ENCODE measurements at regions not wholly inside any gene's neighbourhood (a gene's known extent, or its start where the extent isn't known, plus 50 kb on each side); places are given as distances from the start of the nearest gene placed in this dataset.

DNA sequence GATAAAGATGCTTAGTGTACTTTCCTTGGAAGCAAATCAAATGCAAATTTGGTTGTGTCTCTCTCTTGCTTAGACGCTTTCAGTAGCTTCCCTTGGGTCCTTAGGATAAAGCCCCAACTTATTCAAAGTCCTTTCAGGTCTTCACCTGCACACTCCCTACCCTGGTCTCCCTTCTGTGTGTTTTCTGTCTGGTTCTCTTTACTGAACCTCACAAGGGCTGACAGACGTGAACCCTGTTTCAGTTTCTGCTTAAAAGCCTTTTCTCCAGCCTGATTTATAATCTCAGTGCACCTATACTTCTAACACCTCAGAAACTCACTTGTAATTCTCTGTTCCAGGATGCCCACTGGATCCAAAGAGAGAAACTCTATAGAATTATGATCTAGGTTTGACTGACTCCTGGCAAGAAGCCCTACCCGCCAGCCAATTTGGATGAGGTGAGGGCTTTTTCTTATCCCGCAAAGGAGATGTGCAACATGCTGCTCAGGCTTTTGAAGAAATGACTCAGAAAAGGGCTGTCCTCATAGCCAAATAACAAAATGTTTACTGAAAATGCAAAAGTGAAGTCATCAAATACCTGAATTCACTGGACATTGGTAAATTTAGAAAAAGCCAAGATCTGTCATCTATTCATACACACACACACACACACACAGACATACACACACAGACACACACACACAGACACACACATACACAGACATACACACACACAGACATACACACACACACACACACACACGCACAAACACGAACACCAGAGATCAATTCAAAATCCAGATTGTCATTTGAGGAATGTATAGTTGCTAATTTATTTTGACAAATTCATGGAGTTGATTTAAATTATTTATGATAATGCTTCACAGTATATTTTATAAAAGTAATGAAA lies 102.4 kb upstream of the EOMES start:
- no peak for ATAC-seq

DNA sequence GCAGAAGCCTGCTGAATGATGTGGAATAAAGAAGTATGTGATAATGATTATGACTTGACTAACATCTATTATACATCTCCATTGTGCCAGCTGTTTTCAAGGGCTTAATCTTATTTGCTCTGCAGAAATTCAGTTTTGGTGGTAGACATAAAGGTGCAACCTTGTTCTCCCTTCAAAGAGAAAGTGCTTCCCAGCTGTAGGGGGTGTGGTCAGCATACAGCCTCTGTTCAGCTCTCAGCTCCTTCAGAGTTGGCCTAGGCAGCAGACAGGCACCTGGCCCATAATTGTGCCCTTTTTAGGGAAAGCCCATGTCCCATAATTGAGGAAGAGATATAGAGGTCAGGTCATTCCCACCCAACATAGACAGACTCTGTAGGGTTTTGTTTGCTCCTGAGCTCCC lies 104.3 kb upstream of the EOMES start:
- no peak overlapping the region for H3K27ac ChIP-seq
- intact Hi-C loops (cut with DNase I), result no loop called here
- H3K4me1 ChIP-seq, result no peaks in the 10 kb centered on the region
- H3K9me3 ChIP-seq, result no peaks in the 10 kb centered on the region
- peak in 1 of 2 donors; percentile 21 for ATAC-seq
- no peaks in the 10 kb centered on the region for H3K27me3 ChIP-seq (ENCODE audit: low read depth)
- TF ChIP-seq, protein P1, sequence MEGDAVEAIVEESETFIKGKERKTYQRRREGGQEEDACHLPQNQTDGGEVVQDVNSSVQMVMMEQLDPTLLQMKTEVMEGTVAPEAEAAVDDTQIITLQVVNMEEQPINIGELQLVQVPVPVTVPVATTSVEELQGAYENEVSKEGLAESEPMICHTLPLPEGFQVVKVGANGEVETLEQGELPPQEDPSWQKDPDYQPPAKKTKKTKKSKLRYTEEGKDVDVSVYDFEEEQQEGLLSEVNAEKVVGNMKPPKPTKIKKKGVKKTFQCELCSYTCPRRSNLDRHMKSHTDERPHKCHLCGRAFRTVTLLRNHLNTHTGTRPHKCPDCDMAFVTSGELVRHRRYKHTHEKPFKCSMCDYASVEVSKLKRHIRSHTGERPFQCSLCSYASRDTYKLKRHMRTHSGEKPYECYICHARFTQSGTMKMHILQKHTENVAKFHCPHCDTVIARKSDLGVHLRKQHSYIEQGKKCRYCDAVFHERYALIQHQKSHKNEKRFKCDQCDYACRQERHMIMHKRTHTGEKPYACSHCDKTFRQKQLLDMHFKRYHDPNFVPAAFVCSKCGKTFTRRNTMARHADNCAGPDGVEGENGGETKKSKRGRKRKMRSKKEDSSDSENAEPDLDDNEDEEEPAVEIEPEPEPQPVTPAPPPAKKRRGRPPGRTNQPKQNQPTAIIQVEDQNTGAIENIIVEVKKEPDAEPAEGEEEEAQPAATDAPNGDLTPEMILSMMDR (IDR thresholded peaks at IDR 0.05), result no peak
- no peak for DNase-seq
- H3K4me3 ChIP-seq, result no peak overlapping the region
- no peaks in the 10 kb centered on the region for H3K36me3 ChIP-seq

More for the DNA sequence above, 102.4 kb upstream of the EOMES start:
- no peak overlapping the region for H3K27ac ChIP-seq
- intact Hi-C loops (cut with DNase I), result no loop called here
- DNase-seq, result no peak
- TF ChIP-seq, protein P1 (IDR thresholded peaks at IDR 0.05), result no peak
- no peaks in the 10 kb centered on the region for H3K9me3 ChIP-seq
- H3K4me3 ChIP-seq, result no peak overlapping the region
- no peaks in the 10 kb centered on the region for H3K36me3 ChIP-seq
- H3K27me3 ChIP-seq (ENCODE audit: low read depth), result no peaks in the 10 kb centered on the region
- no peaks in the 10 kb centered on the region for H3K4me1 ChIP-seq

DNA sequence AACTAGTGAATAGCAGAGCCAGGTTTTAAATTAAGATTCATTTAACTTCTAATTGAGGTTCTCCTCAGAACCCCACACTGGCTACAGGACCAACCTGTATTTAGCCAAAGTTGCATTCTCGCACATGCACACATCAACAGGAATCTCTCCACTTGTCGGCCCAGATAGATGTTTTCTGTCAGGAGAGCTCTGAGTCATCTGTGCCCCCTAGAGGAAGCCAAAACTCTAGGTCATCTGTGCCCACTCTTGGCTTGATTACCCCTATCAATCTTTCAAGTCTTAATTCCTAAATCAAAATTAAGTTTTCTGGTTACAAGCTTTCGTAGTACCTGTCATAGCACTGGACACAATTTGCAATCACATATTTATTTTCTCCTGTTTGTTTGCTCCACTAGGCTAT lies 104.9 kb upstream of the EOMES start:
- H3K9me3 ChIP-seq, result no peaks in the 10 kb centered on the region
- H3K4me1 ChIP-seq, result no peaks in the 10 kb centered on the region
- no peak overlapping the region for H3K27ac ChIP-seq
- H3K4me3 ChIP-seq, result no peak overlapping the region
- intact Hi-C loops (cut with DNase I), result no loop called here
- TF ChIP-seq, protein P1 (IDR thresholded peaks at IDR 0.05), result no peak
- no peak for DNase-seq
- no peak for ATAC-seq
- H3K36me3 ChIP-seq, result no peaks in the 10 kb centered on the region
- H3K27me3 ChIP-seq (ENCODE audit: low read depth), result no peaks in the 10 kb centered on the region

DNA sequence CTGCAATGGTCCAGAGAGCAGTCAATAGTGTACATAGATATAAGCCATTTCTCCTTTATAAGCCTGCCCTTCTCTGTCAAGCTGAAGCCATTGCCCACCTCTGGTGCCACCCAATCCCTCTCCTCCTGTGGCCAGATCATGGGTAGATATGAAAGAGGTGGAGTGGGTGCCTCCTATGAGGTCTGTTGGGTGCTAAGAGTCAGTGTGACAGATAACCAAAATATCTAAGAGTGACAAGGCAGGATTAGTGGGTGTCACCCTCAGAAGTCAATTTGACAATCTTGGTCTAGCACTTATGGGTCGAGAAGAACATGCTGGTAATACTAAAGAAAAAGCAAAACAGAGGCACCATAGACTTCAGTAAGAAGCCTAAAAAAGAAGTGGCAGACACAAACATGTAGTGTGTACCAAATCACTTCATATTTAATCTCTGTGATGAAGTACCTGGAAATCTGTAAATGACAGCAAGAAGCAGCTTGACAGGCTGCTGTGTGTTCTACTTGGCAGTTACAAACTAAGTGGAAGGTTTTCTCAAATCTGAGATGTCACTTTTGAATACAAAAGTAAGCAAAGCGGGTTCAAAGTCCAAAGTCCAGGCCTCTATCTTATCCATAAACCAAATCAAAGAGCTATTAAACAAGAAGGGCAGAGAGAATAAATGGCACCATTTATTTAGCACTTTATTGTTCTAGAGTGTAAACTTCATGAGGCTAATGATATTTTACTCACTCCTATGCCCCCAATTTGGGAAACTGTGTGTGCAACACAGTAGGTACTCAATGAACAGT lies 118.9 kb upstream of the EOMES start:
- no peak for ATAC-seq

DNA sequence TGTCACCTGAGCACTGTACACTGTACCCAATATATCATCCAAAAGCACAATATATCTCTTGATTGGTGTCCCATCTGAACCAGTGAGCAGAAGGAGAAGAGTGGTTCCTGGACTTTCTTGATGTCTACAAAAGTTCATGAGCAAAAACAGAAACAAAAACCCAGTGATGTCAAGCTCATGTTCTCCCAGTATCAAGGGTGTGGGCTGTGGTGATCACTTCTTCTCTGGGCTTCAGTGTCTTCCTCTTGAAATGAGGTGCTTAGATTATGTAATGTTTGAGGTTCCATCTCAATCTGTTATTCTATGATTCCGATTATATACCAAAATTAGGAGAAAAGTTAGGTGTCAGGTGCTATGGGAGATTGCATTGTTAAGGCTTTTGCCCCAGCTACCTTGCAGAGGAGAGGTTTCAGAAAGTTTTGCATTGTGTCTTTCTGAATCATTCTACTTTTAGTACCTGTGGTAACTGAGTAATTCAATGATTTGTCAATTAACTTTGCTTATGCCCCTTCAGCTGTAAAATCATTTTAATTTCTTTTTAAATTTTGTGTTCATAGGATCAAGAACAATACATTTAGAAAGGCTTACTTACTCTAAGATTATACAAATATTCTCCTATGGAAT lies 122.0 kb upstream of the EOMES start:
- ATAC-seq, result no peak
- H3K4me1 ChIP-seq, result no peaks in the 10 kb centered on the region
- TF ChIP-seq, protein P1 (IDR thresholded peaks at IDR 0.05), result no peak
- DNase-seq, result no peak
- H3K36me3 ChIP-seq, result no peaks in the 10 kb centered on the region
- H3K9me3 ChIP-seq, result no peaks in the 10 kb centered on the region
- H3K27ac ChIP-seq, result no peak overlapping the region
- H3K27me3 ChIP-seq (ENCODE audit: low read depth), result no peaks in the 10 kb centered on the region
- intact Hi-C loops (cut with DNase I), result no loop called here
- H3K4me3 ChIP-seq, result no peak overlapping the region

More for the DNA sequence above, 118.9 kb upstream of the EOMES start:
- Histone ChIP-seq H3K4me1 (no peaks in the 10 kb centered on the region), H3K27ac (no peak overlapping the region), H3K27me3 (ENCODE audit: low read depth) (no peaks in the 10 kb centered on the region), H3K9me3 (no peaks in the 10 kb centered on the region), H3K4me3 (no peak overlapping the region), H3K36me3 (no peaks in the 10 kb centered on the region)
- intact Hi-C loops (cut with DNase I), result no loop called here
- DNase-seq, result no peak
- TF ChIP-seq, protein P1 (IDR thresholded peaks at IDR 0.05), result no peak

Measured in lower lobe of right lung (tissue), 2 donors.